ENCODE measurements at regions not wholly inside any gene's neighbourhood (a gene's known extent, or its start where the extent isn't known, plus 50 kb on each side); places are given as distances from the start of the nearest gene placed in this dataset.

- no peak for TF ChIP-seq PBX3 (IDR thresholded peaks at IDR 0.05; ENCODE audit: insufficient replicate concordance, low read depth, low read length)
- no peak for TF ChIP-seq ZBED1 (IDR thresholded peaks at IDR 0.05; ENCODE audit: borderline replicate concordance)
- no peak for TF ChIP-seq CTCF (IDR thresholded peaks at IDR 0.05 in 2 of 3, conservative IDR thresholded peaks at IDR 0.05 in 1 of 3; ENCODE audit: control insufficient read depth in 2 of 3, extremely low read depth in 1 of 3, insufficient read depth in 1 of 3, low read depth in 3 of 3, low read length in 3 of 3)
- no peak for TF ChIP-seq TAF1 (IDR thresholded peaks at IDR 0.05; ENCODE audit: borderline replicate concordance, low read depth, low read length)
- no peak for TF ChIP-seq ZNF24 (IDR thresholded peaks at IDR 0.05)
- TF ChIP-seq GABPA (IDR thresholded peaks at IDR 0.05; ENCODE audit: low read depth) = no peak
- no peak for TF ChIP-seq NKRF (conservative IDR thresholded peaks at IDR 0.05)
- no peak for TF ChIP-seq POLR2AphosphoS5 (IDR thresholded peaks at IDR 0.05; ENCODE audit: low read length)
Observed at GRCh38 chr5:168104350-168104749, 187.1 kb upstream of the WWC1 start.

Measured in GM12878 (cell line).